BE2C (cell line): ENCODE measurements at regions not wholly inside any gene's neighbourhood (a gene's known extent, or its start where the extent isn't known, plus 50 kb on each side); places are given as distances from the start of the nearest gene placed in this dataset.

Experiments
- DNase-seq: peaks from one replicate; pipeline ENCODE4 v3.0.0-alpha.2; 2020
- H3K27me3 ChIP-seq: fragments of 250-450 bp; sonication (Bioruptor Pico); 2 replicates; pipeline ENCODE4 v1.5.1; 2020; ENCODE audit warnings: mild to moderate bottlenecking
- H3K36me3 ChIP-seq: fragments of 250-450 bp; sonication (Bioruptor Pico); 2 replicates; pipeline ENCODE4 v1.5.1; 2020; ENCODE audit warnings: mild to moderate bottlenecking
- H3K4me1 ChIP-seq: fragments of 250-450 bp; sonication (Bioruptor Pico); 2 replicates; pipeline ENCODE4 v1.5.1; 2020
- H3K4me3 ChIP-seq: 2 replicates; pipeline ENCODE4 v1.5.1; 2011; ENCODE audit warnings: low read depth, low read length
- H3K9me3 ChIP-seq: fragments of 250-450 bp; sonication (Bioruptor Pico); 2 replicates; pipeline ENCODE4 v1.5.1; 2020
- TF ChIP-seq, protein P1 (sequence below): IDR thresholded peaks from 2 replicates; pipeline ENCODE4 v1.5.1; 2012; ENCODE audit warnings: mild to moderate bottlenecking, low read depth, low read length

DNA sequence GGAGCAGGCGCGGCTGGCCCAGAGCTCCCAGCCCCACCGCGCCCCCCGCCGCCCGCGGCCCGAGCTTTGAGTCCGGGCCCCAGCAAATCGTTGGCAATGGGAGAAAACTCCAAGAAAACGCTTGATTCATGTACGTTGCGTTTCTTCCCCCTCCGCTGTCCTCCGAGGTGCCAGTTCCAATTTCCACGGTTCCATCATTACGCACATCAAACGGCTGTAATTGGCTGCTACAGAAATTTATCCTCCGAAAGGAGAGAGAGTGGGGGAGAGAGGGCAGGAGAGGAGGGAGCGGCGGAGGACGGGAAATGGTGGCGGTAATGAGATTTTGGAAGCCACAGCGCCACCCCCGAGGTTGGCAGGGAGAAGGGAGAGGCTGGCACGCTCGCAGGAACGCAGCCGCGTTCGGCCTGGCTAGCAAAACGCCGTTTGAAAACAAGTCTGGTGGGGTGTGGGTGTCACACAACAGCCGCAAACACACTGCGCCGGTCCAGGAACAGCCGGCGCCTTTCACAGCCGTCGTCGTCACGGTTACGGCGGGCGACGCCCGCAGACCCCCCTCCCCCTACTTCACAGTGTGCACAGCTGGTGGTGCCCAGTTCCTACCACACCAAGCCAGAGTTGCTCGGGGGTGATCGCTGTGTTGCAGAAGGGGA, 57.5 kb downstream of the UNCX start:
- Histone ChIP-seq H3K27me3 (peaks cover 93% of the 10 kb centered on the region), H3K4me1 (no peaks in the 10 kb centered on the region), H3K4me3 (no peak overlapping the region; the same call in 1 of the 2 replicates), H3K9me3 (no peaks in the 10 kb centered on the region), H3K36me3 (no peaks in the 10 kb centered on the region)
- TF ChIP-seq, protein P1, sequence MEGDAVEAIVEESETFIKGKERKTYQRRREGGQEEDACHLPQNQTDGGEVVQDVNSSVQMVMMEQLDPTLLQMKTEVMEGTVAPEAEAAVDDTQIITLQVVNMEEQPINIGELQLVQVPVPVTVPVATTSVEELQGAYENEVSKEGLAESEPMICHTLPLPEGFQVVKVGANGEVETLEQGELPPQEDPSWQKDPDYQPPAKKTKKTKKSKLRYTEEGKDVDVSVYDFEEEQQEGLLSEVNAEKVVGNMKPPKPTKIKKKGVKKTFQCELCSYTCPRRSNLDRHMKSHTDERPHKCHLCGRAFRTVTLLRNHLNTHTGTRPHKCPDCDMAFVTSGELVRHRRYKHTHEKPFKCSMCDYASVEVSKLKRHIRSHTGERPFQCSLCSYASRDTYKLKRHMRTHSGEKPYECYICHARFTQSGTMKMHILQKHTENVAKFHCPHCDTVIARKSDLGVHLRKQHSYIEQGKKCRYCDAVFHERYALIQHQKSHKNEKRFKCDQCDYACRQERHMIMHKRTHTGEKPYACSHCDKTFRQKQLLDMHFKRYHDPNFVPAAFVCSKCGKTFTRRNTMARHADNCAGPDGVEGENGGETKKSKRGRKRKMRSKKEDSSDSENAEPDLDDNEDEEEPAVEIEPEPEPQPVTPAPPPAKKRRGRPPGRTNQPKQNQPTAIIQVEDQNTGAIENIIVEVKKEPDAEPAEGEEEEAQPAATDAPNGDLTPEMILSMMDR, result no peak
- DNase-seq, result no peak

DNA sequence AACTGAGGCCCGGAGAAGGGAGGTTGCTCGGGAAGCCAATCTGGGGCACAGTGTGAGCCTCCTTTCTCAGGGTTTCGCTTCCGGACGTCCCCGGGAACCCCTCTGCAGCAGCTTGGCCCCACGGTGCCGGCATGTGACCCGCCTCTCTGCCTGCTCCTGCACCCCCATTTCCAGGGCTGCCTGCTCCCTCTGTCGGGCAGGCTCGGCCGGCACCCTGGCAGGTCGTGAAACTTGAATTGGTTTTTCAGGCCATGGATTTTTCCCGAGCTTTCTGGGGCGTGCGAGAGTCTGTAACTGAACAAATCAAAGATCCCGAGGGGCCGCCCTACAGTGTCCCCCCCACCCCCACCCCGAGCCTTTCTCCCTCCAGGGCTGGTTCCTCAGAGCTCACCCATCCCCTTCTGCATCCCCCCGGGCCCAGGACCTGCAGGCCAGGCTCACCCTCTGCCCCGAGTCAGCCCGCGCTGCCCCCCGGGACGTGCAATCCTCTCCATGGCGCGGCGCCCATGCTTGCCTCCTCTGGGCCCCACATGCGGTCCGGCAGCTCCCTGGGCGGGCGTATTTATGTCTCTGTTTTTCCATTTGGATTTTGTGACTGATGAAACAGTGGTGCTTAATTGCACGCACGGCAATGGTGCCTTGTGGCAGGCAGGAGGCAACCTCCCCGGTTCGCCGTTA, 58.1 kb downstream of the UNCX start:
- H3K36me3 ChIP-seq, result no peaks in the 10 kb centered on the region
- no peak for DNase-seq
- H3K4me3 ChIP-seq, result no peak overlapping the region; the same call in 1 of the 2 replicates
- TF ChIP-seq, protein P1, result no peak
- peaks cover 89% of the 10 kb centered on the region for H3K27me3 ChIP-seq
- H3K9me3 ChIP-seq, result no peaks in the 10 kb centered on the region
- H3K4me1 ChIP-seq, result no peaks in the 10 kb centered on the region

DNA sequence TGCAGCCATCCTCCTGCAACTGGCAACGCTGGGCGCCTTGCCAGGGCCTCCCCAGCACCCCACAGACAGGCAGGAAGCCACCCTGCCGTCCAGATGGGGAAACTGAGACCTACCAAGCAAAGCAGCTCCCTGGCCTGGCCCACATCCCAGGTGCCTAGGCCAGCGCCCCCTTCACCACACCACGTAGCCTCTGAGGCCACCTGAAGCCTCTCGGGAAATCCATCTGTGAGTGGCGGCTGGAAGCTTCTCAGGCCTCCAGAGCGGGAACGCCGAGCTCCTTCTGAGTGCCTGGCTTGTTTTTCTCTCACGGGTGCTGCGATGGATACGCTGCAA, 58.7 kb downstream of the UNCX start:
- H3K4me1 ChIP-seq, result no peaks in the 10 kb centered on the region
- H3K9me3 ChIP-seq, result no peaks in the 10 kb centered on the region
- H3K36me3 ChIP-seq, result no peaks in the 10 kb centered on the region
- H3K4me3 ChIP-seq, result no peak overlapping the region
- TF ChIP-seq, protein P1, result no peak
- DNase-seq, result no peak
- peaks cover 89% of the 10 kb centered on the region for H3K27me3 ChIP-seq

DNA sequence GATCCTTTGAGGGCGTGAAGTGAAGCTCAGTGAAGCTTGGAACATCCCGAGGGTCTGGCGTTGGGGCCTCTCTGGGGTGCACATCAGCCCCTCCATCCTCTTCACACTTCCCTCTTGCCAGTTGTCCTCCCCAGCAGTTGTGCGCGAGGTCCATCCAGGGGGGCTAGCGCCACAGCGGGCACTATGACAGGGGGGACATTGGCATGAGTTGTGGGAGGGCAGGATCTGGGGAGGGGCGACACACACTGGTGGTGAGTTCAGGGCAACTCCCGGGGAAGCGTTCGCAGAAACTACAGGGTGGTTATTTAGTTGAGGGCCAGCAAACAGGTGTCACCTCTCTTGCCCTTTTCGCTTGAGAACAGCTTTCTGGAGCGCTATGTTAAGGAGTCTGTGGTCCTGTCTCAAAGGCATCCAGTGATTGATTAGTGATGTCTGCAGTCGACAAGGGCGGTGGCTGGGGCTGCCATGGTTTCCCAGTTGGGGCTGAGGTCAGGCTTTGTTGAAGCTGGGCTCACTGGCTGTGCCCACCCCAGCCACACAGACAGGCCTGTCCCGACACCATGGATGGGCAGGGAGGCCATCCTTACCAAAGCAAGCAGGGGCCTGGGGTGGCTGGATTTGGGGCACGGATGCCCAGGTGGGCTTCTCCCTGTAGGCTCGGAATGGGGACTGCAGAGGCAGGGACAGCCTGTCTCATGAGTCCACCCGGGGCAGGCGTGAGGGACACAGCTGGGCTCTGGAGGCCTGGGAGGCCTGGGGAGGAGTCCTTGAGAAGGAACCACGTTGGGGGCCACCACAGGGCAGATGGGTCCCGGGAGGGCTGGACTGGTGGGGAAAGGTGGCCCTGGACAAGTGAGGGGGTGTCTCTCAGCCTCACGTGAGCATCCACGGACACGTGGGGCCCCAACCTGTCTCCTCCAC, 59.4 kb downstream of the UNCX start:
- Histone ChIP-seq H3K4me1 (no peaks in the 10 kb centered on the region), H3K4me3 (no peak overlapping the region), H3K27me3 (peaks cover 89% of the 10 kb centered on the region), H3K9me3 (no peaks in the 10 kb centered on the region), H3K36me3 (no peaks in the 10 kb centered on the region)
- TF ChIP-seq, protein P1, result no peak
- no peak for DNase-seq

DNA sequence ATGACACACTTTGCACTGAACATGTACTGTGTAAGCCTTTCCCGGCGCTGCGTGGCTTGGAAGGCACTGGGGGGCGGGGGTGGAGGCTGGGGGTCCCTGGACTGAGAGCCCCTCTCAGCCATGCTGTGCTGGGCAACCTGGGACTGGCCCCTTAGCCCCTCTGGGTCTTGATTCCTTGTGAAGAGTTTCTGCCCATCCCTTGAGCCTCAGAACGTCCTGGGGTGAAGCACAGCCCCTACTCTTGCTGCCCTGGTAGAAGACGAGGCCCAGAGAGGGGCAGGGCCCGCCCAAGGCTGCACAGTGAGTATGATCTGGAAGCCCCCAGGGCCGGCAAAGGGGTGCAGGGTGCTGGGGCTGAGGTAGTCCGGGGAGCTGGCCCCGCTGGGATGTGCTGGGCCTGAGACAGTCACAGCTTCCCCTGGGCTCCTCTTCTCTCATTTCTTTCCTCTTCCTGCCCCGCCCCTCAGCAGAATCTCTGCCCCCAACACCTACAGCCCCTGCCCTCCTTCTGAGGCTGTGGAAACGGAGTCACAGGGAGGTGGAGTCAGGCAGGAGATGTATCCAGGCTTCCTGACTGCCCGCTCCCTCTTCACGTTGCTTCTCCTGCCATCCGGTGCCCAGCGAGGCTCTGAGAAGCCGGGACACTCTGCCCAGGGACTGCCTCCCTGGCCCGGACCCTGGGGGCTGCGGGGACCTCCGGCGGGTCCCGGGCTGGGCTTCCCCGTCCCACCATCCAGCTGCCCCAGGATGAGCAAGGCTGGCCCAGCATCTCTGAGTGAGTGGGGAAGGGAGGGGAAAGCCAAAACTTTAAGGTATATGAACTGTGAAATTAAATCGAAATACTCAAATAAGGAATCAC, 60.5 kb downstream of the UNCX start:
- DNase-seq, result no peak
- peaks cover 89% of the 10 kb centered on the region for H3K27me3 ChIP-seq
- no peaks in the 10 kb centered on the region for H3K4me1 ChIP-seq
- no peaks in the 10 kb centered on the region for H3K9me3 ChIP-seq
- TF ChIP-seq, protein P1, result no peak
- no peak overlapping the region for H3K4me3 ChIP-seq
- H3K36me3 ChIP-seq, result no peaks in the 10 kb centered on the region
